22Rv1 (cell line): ENCODE measurements at regions not wholly inside any gene's neighbourhood (a gene's known extent, or its start where the extent isn't known, plus 50 kb on each side); places are given as distances from the start of the nearest gene placed in this dataset.

ENCODE experiments used
- ZFX ChIP-seq: fragments of 450-650 bp; IDR thresholded peaks from 2 replicates; pipeline ENCODE4 v1.6.1; 2017; ENCODE audit warnings: antibody characterized with exemption, borderline replicate concordance
- TF ChIP-seq, protein P1 (sequence below): fragments of 450-650 bp; IDR thresholded peaks from 2 replicates; pipeline ENCODE4 v1.5.1; 2017; ENCODE audit warnings: mild to moderate bottlenecking

- TF ChIP-seq, protein P1, sequence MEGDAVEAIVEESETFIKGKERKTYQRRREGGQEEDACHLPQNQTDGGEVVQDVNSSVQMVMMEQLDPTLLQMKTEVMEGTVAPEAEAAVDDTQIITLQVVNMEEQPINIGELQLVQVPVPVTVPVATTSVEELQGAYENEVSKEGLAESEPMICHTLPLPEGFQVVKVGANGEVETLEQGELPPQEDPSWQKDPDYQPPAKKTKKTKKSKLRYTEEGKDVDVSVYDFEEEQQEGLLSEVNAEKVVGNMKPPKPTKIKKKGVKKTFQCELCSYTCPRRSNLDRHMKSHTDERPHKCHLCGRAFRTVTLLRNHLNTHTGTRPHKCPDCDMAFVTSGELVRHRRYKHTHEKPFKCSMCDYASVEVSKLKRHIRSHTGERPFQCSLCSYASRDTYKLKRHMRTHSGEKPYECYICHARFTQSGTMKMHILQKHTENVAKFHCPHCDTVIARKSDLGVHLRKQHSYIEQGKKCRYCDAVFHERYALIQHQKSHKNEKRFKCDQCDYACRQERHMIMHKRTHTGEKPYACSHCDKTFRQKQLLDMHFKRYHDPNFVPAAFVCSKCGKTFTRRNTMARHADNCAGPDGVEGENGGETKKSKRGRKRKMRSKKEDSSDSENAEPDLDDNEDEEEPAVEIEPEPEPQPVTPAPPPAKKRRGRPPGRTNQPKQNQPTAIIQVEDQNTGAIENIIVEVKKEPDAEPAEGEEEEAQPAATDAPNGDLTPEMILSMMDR = no peak
- no peak for TF ChIP-seq ZFX
Observed at GRCh38 chr18:25810736-25811135, 279.7 kb downstream of the SS18 start.
